Suppressor macrophage (primary cell): ENCODE measurements at regions not wholly inside any gene's neighbourhood (a gene's known extent, or its start where the extent isn't known, plus 50 kb on each side); places are given as distances from the start of the nearest gene placed in this dataset.

ENCODE experiments used
- DNase-seq, 4 experiments: peaks; one replicate each; pipeline ENCODE4 v3.0.0-alpha.2; 2020 to 2022

GRCh38 chr3:31008994-31009393 lies 114.5 kb upstream of the GADL1 start:
- no peak for DNase-seq

DNA sequence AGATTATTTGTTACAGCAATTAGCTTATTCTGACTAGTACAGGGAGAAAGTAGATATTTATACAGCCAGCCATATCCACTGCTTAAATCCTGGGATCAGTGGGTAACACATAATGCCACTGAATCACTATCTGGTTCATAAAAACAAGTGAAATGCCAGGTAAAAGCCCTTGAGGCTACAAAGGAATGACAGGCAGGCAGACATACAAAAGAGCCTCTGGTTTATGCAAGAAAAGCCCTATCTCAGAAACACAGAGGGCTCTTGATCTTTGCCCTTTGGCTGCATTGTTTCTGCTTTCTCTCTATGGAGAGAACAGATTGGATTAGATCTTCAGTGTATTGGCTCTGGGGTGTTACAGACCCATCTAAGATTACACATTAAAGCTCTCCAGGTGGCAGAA lies 115.4 kb upstream of the GADL1 start:
- DNase-seq: no peak

GRCh38 chr3:31010491-31010890 lies 116.0 kb upstream of the GADL1 start:
- DNase-seq: peak in 2 of 4 experiments; percentile 22 to 40

- no peak for DNase-seq
Measured at GRCh38 chr3:31011380-31011779, 116.9 kb upstream of the GADL1 start.

DNA sequence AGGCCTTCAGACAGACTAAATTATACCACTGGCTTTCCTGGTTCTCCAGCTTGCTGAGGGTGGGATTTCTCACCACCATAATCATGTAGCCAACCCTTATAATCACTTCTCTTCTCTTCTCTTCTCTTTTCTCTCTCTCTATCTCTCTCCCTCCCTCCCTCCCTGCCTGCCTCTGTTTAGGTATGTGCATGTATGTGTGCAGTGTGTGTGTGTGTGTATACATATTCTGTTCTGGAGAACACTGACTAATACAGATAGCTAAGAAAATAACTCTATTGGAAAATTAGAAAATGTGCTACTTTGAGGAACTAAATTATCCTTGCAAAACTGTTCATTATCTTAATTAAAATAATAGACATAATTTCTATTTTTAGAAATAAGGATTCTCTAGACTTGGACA lies 118.6 kb upstream of the GADL1 start:
- no peak for DNase-seq

DNA sequence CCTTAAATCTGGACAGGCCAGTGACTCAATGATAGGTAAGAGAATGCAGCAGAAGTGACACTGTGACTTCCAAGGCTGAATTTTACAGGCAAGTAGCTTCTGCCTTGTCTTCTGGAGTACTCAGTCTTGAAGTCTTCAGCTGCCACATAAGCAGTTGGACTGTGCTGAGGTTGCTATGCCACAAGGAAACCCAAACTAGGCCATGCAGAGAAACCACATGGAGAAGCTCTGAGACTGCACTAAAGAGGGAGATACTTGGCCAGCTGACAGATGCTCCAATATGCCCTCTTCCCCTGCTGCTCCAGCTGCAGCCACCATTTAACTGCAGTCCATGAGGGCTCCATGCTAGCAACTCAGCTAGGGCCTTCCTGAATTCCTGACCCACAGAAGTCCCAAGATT lies 119.4 kb upstream of the GADL1 start:
- no peak for DNase-seq

- DNase-seq: no peak
Measured at GRCh38 chr3:31014317-31015040, 120.0 kb upstream of the GADL1 start.

- no peak for DNase-seq
Measured at GRCh38 chr3:31016196-31016595, 121.7 kb upstream of the GADL1 start.

DNA sequence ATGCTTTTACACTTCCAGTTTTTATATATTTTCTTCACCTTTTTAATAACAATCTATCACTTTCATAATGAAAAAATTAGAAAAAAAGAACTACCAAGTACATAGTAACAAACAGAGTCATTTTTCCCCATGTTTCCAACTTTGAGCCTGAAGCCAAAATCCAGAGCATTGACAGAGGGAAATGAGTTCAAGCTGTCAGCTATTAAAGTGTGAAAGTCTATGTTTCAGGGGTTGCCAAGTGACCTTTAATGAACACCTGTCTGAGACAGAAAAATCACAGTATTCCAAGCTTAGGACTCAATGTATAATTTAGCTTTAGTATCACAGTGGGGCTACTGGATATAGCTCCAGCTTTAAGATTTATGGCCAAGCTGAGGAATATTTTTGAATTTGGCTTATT lies 128.3 kb upstream of the GADL1 start:
- no peak for DNase-seq

DNA sequence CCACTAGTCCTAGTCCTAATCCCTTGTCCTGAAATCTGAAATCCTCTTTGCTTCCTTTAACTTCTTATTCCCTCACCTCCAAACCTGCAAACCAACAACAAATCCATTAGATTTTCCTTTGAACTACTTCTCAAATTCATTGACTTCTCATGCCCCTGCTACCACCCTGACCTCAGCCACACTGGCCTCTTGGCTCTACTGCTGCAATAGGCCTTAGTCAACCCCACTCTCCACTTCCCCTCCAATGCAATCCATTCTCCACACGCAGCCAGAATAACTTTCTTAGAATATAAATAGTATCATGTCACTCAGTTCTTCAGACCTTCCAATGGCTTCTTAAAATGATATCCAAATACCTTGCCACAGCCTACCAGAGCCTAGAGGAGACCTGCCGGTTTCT lies 131.1 kb upstream of the GADL1 start:
- peak; percentile 29 to 58 (median 50) for DNase-seq

DNA sequence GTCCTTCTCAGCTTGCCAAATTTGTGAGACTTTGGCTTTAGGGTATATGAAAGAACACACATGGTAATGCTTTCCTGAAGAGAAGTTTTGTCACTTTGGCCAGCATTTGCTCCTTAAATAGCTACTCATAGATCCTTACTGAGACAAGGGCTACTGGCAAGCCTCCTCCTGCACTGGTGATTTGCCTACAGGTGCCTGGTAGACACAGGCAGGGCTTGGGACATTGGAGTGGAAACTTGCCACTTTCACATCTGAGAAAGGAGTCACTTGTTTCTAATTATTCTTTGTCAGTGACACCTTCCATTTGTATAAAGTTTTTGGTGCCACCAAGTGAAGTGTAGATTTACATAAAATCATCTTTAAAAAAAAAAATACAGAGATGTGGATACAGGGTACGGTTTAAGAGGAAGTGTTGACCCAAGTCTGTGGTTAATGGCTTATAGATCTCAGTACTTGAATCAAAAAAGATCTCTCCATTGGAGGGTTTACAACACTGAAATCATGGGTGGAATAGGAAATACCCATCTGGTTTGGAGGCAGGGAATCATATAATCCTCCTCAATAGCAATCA lies 132.8 kb upstream of the GADL1 start:
- no peak for DNase-seq

- no peak for DNase-seq
Measured at GRCh38 chr3:31027914-31028313, 133.5 kb upstream of the GADL1 start.

DNA sequence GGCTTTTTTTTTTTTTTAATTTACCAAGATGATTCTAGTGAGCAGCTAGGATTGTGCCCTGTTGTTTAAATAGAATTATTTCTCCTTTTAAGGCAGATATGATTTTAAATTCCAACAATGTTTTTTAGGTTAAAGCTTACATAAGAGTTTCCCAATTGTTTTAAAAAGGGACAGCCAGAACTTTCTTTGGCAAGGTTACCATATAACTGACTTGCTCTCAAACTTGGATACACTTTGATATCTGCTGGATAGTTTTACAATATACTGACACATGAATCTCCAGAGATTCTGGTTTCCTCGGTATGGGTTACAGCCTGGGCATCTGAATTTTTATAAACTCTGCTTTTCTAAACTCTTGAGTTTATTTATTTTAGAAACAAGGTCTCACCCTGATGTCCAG lies 134.3 kb upstream of the GADL1 start:
- no peak for DNase-seq

DNA sequence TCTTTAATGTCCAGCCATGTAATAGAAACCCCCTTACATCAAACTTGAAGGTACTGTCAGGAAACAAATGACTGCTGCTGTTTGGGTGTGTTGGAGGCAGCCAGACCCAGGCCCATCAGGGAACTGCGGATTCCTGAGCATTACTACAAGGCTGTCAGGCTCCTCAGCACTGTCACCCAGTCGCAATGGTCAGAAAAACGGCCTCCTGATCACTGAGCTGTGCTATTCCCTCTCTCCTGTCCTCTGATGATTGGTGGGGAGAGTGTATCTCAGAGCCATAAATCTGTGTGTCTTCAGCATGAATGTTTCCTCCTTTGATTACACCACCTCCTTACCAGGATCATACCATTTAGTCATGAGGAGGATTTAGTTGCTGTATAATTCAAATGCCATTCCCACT lies 135.2 kb upstream of the GADL1 start:
- no peak for DNase-seq

DNA sequence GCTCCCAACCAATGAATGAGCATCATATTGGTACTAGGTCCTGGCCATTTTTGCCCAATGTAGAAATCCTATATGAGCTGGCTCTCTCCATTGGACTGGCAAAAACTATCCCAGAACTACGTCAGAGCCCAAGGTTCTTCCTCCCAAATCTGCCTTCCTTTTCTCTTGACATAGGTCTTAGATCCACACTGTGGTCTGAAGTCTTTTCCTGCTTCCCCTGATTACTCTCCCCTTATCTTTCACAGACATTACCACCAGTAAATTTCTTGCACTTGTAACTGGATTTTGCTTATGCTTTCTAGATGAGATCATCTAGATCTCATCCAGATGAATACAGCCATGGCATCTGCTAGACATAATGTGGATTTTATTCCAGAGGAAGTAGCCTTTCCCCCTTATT lies 141.2 kb upstream of the GADL1 start:
- DNase-seq: no peak

- peak in 1 of 4 experiments; percentile 8 for DNase-seq
Measured at GRCh38 chr3:31038086-31038739, 143.8 kb upstream of the GADL1 start.

- DNase-seq: peak in 2 of 4 experiments; percentile 13 to 17
Measured at GRCh38 chr3:31039145-31039544, 144.7 kb upstream of the GADL1 start.

GRCh38 chr3:31041161-31041978 lies 146.9 kb upstream of the GADL1 start:
- no peak for DNase-seq

GRCh38 chr3:31043184-31043819 lies 148.8 kb upstream of the GADL1 start:
- peak in 3 of 4 experiments; percentile 9 to 29 (median 25) for DNase-seq

- no peak for DNase-seq
Measured at GRCh38 chr3:31047673-31048072, 153.2 kb upstream of the GADL1 start.

DNA sequence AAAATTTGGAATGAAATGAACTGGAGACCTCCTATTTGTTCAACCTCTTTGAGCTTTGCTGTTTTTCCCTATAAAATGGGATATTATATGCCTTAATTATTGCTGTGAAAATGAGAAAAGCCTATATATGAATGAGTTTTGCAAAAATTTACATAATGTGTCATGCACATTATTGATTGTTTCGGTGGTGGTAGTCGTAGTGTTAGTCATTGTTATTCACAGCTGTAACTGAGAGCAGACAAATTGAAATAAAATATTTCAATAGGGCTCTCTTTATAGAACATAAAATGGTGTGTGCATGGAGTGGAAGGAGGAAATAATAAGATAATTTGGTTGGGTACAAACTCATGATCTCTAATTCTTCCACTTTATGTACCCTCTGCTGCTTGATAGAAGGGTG lies 153.7 kb upstream of the GADL1 start:
- DNase-seq: no peak

- no peak for DNase-seq
Measured at GRCh38 chr3:31050296-31050695, 155.8 kb upstream of the GADL1 start.

DNA sequence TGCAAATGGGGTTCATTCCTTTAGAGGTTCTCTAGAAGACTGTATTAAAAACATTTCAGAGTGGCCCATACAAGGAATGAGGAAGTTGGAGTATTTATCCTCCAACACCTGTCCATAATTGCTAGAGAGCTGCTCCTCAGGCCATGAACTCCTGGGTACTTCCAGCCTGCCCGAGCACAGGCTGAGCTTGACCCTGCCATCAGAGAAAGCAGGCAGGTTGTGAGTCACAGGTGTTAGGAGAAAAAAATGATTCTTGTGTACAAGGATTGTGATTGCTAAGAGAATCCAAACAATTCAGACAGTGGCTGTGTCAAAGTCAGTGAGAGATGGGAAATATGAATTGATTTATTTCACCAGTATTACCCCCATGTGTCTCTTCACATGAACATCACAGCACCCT lies 156.8 kb upstream of the GADL1 start:
- no peak for DNase-seq
